GM18502 (cell line): ENCODE measurements at regions not wholly inside any gene's neighbourhood (a gene's known extent, or its start where the extent isn't known, plus 50 kb on each side); places are given as distances from the start of the nearest gene placed in this dataset.
"Not testable (repeated sequence)": the region's sequence is repeated elsewhere in the genome, so short reads cannot be mapped to it uniquely, and the experiment has no call there.

Experiments
- ATAC-seq: cut with Tn5 transposase; IDR thresholded peaks from one replicate; pipeline ENCODE4 v1.9.1; 2021; ENCODE audit warnings: mild to moderate bottlenecking; ENCODE audit not compliant: unreplicated experiment, poor library complexity

GRCh38 chr2:200199576-200200263 is 106.8 kb upstream of the SPATS2L start:
- ATAC-seq, result no peak

GRCh38 chr2:200201839-200202238 is 104.7 kb upstream of the SPATS2L start:
- ATAC-seq, result not testable (repeated sequence)

DNA sequence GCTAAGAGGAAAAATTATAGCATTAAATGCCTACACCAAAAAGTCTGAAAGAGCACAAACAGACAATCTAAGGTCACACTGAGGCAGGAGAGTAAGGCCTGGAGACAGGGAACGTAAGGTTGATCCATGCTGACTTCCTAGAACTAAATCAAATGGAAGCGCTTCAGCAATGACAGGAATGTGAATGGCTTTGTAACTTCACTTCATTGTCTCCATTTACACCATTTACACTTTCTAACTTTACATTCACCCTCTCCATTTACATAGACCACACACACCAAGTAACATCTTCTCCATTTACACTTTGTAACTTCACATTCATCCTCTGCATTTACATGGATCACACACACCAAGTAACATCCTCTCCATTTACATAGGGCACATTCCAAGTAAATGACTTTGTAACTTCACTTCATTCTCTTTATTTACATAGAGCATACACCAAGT is 103.1 kb upstream of the SPATS2L start:
- ATAC-seq, result no peak

DNA sequence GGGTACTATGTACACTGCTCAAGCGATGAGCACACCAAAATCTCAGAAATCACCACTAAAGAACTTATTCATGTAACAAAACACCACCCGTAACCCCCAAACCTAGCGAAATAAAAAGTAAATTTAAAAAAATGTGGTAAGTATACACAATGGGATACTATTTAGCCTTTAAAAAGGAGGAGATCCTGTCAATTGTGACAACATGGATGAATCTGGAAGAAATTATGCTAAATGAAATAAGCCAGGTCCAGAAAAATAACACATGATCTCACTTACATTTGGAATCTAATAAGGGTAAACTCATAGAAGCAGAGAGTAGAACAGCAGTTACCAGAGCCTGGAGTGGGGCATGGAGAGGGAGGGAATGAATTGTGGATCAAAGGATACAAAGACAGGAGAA is 98.5 kb upstream of the SPATS2L start:
- no peak for ATAC-seq

DNA sequence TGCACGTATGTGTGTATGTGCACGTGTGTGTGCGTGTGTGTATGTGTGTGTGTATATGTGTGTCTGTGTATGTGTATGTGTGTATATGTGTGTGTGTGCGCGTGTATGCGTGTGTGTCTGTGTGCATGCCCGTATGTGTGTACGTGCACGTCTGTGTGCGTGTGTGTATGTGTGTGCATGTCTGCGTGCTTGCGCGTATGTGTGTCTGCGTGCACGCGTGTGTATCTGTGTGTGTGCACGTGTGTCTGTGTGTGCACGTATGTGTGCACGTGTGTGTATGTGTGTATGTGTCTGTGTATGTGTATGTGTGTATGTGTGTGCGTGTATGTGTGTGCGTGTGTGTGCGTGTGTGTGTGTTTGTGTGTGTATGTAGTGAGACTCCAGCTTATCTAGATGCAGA is 97.5 kb upstream of the SPATS2L start:
- ATAC-seq, result no peak

GRCh38 chr2:200211643-200212042 is 94.8 kb upstream of the SPATS2L start:
- no peak for ATAC-seq

- no peak for ATAC-seq
These were observed 93.5 kb upstream of the SPATS2L start for GRCh38 chr2:200212862-200213425.

- ATAC-seq, result no peak
These were observed 90.2 kb upstream of the SPATS2L start for GRCh38 chr2:200216310-200216709.

DNA sequence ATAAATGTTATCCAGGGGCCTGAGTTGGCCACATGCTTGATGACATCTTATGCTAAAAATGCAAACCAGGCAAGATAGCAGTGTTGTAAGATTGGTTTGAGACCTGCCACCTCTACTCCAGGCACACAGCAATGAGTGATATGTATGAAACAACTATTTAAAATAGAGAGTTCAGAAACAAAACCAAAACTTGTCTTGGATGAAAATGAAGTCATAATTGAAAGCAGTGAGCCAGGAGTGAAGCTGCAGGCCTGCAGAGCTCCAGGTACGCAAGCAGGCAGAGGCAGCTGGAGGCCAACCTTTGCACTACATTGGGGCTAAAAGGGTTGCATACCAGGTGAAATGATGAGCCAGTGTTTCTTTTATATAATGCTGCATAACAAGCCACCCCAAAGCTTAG is 89.2 kb upstream of the SPATS2L start:
- no peak for ATAC-seq

DNA sequence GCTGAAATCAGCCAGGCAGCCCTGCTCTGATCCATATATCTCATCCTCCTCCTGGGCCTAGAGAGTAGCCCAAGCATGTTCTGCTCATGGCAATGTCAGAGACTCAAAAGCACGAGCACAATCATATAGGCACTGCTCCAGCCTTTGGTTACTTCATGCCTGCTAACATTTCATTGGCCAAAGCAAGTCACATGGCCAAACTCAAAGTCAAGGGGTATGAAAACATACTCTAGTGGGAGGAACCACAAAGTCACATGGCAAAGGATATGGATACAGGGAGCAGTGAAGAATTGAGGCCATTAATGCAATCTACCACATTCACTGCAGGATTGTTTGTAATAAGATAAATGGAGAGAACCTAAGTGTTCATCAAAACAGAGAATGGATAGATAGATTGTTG is 87.8 kb upstream of the SPATS2L start:
- ATAC-seq, result no peak

GRCh38 chr2:200219309-200220113 is 87.0 kb upstream of the SPATS2L start:
- ATAC-seq, result no peak

DNA sequence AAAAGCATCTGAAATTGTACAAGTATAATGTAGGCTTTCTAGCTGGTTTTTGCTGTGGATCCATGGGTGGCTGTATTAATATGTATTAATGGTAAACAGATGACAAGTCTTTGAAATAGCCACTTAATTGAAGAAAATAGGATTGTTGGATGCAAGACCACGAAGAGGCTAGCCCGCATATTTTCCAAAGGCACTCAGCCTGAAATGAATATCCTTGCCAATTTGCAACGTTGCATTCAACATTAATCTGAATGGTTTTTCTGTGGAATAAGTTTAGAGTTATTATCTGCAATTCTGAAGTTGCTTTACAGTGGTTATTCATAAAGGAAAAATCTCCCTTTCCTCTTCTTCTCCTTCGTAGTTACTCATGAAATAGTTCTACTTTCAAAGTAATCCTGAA is 86.2 kb upstream of the SPATS2L start:
- no peak for ATAC-seq

DNA sequence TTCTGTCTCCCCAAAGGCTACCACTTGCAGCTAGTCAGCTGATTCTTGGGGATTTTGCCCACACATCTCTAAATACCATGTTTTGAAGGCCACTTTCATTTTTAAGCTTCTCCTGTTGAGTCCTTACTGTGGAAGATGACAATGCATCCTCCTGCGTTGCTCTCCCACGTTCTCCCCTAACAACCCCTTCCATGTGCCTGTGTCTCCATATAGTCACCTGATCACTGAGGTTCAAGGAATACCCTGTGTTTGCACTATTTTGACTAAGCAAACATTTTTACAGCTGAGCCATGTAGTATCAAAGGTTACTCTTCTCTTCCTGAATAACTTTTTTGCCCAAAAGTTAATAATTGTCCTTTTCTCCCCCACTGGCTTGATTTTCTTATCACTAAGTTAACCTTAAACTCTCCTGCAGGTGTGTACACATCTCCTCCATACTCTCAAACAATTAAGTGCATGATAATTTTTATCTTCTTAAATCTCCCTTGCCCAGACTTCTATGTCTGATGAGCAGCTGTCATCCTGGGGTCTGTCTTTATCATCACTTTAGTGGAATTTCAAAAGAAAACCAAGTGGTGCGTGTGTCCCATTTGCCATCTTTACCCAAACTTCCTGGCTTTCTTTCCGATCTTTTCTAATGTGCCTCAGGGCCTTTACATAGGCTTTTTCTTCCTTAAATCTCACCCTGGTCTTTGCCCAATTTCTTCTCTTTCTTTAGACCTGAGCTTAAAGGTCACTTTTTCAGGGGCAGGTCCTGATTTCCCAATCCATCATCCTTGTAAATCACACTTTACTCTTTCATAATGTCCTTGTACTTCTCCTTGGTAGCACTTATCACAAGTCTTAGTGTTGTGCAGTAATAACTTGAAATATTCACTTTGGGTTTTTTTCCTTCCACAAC is 85.2 kb upstream of the SPATS2L start:
- ATAC-seq, result no peak

DNA sequence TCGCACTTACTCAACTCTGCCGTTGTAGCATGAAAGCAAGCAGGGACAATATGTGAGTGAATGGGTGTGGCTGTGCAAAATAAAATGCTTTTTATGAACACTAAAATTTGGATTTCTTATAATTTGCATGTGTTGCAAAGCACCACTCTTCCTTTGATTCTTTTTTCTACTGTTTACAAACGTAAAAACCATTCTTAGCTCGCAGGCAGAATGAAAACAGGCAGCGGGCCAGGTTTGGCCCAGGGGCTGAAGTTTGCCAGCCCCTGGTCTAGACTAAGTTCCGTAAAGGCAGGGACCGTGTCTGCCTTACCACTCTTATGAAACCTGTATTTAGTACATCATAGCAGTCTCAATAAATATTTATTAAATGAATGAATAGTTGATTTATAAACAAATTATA is 83.7 kb upstream of the SPATS2L start:
- no peak for ATAC-seq

- ATAC-seq, result no peak
These were observed 83.2 kb upstream of the SPATS2L start for GRCh38 chr2:200223205-200223784.

DNA sequence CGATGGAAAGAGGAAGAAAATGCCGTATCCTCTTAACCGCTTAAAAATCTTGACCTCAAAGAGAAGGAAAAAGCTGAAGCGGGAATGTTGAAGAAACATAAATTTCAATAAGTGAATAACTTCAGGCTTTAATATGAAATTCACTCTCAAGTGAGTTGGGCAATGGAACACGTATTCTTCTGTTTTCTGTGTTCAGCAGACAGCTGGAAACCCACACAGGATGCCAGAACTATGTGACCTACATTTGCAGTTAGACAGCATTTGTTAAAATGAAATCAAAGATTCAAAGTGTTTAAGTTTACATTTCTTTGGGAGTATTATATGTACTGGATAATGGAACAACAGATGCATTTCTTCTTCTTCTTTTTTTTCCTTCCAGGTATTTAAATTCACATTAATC is 80.5 kb upstream of the SPATS2L start:
- no peak for ATAC-seq

- no peak for ATAC-seq
These were observed 79.8 kb upstream of the SPATS2L start for GRCh38 chr2:200226451-200227426.

GRCh38 chr2:200230716-200231115 is 75.8 kb upstream of the SPATS2L start:
- ATAC-seq, result no peak

GRCh38 chr2:200235533-200235932 is 71.0 kb upstream of the SPATS2L start:
- ATAC-seq, result no peak
